ENCODE measurements at regions not wholly inside any gene's neighbourhood (a gene's known extent, or its start where the extent isn't known, plus 50 kb on each side); places are given as distances from the start of the nearest gene placed in this dataset.
"Not testable (repeated sequence)": the region's sequence is repeated elsewhere in the genome, so short reads cannot be mapped to it uniquely, and the experiment has no call there.

GRCh38 chr1:87436115-87436514, 107.4 kb downstream of the LMO4 start:
- not testable (repeated sequence) for TF ChIP-seq POLR2A, CTCF (IDR thresholded peaks at IDR 0.05)

All from body of pancreas (tissue), 4 donors.